Gastroesophageal sphincter (tissue), 4 donors: ENCODE measurements at regions not wholly inside any gene's neighbourhood (a gene's known extent, or its start where the extent isn't known, plus 50 kb on each side); places are given as distances from the start of the nearest gene placed in this dataset.

Source experiments
- ATAC-seq: fragments of 150-250 bp; one replicate; pipeline ENCODE4 v1.9.1; 2016; ENCODE audit warnings: mild to moderate bottlenecking, moderate library complexity
- H3K27ac ChIP-seq, 4 donors: fragments of 200-600 bp; sonication (generic) in 3 of 4; 1 replicate in 3 of 4; 2 replicates in 1 of 4; pipeline ENCODE4 v1.5.1; 2016 to 2019
- H3K27me3 ChIP-seq: fragments of 200-600 bp; sonication (generic); one replicate; pipeline ENCODE4 v1.5.1; 2019
- H3K36me3 ChIP-seq, 2 donors: fragments of 200-600 bp; sonication (generic); one replicate each; pipeline ENCODE4 v1.5.1; 2019; ENCODE audit warnings: control low read depth in 1 of 2
- H3K4me1 ChIP-seq, 3 donors: fragments of 200-600 bp; sonication (generic); 1 replicate in 2 of 3; 2 replicates in 1 of 3; pipeline ENCODE4 v1.5.1; 2016 to 2019; ENCODE audit warnings: control low read depth in 2 of 3
- H3K4me3 ChIP-seq, 2 donors: fragments of 200-600 bp; sonication (generic); one replicate each; pipeline ENCODE4 v1.5.1; 2019; ENCODE audit warnings: mild to moderate bottlenecking in 1 of 2, moderate library complexity in 1 of 2
- H3K9me3 ChIP-seq, 3 donors: fragments of 200-600 bp; sonication (generic); one replicate each; pipeline ENCODE4 v1.5.1; 2017 to 2019; ENCODE audit warnings: control low read depth in 2 of 3
- CTCF ChIP-seq, 4 experiments: fragments of 200-600 bp in 2 of 4; fragments of 450-650 bp in 2 of 4; sonication (generic) in 1 of 4; IDR thresholded peaks; one replicate each; pipeline ENCODE4 v1.5.1; 2017 to 2019; ENCODE audit warnings: antibody characterized with exemption in 4 of 4, mild to moderate bottlenecking in 2 of 4, moderate library complexity in 2 of 4
- EP300 ChIP-seq: sonication (generic); formaldehyde crosslinking; IDR thresholded peaks from one replicate; pipeline ENCODE4 v1.6.1; 2017; ENCODE audit warnings: antibody characterized with exemption, mild to moderate bottlenecking
- POLR2A ChIP-seq, 2 donors: fragments of 450-650 bp; IDR thresholded peaks; one replicate each; pipeline ENCODE4 v1.6.1; 2017; ENCODE audit warnings: antibody characterized with exemption in 2 of 2, mild to moderate bottlenecking in 2 of 2, moderate library complexity in 1 of 2
- POLR2AphosphoS5 ChIP-seq: sonication (generic); formaldehyde crosslinking; IDR thresholded peaks from one replicate; pipeline ENCODE4 v1.6.1; 2017; ENCODE audit warnings: antibody characterized with exemption
- WGBS, 2 donors: methylation state at CpG; one replicate each; pipeline ENCODE4 v1.1.5; 2018; ENCODE audit warnings: low coverage in 1 of 2; 5-methylcytosine and 5-hydroxymethylcytosine counted together

- no peak overlapping the region for H3K27ac ChIP-seq
- no peak for ATAC-seq
- TF ChIP-seq CTCF (IDR thresholded peaks at IDR 0.05): no peak
- TF ChIP-seq EP300: no peak
- no peak for TF ChIP-seq POLR2AphosphoS5
- no peak for TF ChIP-seq POLR2A (IDR thresholded peaks at IDR 0.05)
- H3K4me3 ChIP-seq: no peak overlapping the region
- H3K36me3 ChIP-seq: no peaks in the 10 kb centered on the region
- WGBS, 2 donors: 46 to 66% methylated on average over 2 of the region's 2 CpGs
- no peaks in the 10 kb centered on the region for H3K27me3 ChIP-seq
- H3K9me3 ChIP-seq: no peaks in the 10 kb centered on the region
- H3K4me1 ChIP-seq: no peaks in the 10 kb centered on the region
Observed at GRCh38 chr4:181420950-181421349, 822.3 kb upstream of the TENM3 start.

- no peak for ATAC-seq
- Histone ChIP-seq H3K4me3 (no peak overlapping the region), H3K4me1 (no peaks in the 10 kb centered on the region), H3K9me3 (no peaks in the 10 kb centered on the region), H3K27ac (no peak overlapping the region), H3K36me3 (no peaks in the 10 kb centered on the region), H3K27me3 (no peaks in the 10 kb centered on the region)
- 76% methylated on average over 2 of the region's 2 CpGs; no CpG with 5 or more reads in 1 of the 2 donors for whole genome bisulfite sequencing, 2 donors
- TF ChIP-seq CTCF (IDR thresholded peaks at IDR 0.05) (no peak), POLR2AphosphoS5 (no peak), POLR2A (IDR thresholded peaks at IDR 0.05) (no peak), EP300 (no peak)
Observed at GRCh38 chr4:181424362-181425016, 818.7 kb upstream of the TENM3 start.

GRCh38 chr4:181427076-181427475 is 816.1 kb upstream of the TENM3 start:
- TF ChIP-seq CTCF (IDR thresholded peaks at IDR 0.05) (no peak), POLR2A (IDR thresholded peaks at IDR 0.05) (no peak), POLR2AphosphoS5 (no peak), EP300 (no peak)
- H3K27me3 ChIP-seq: no peaks in the 10 kb centered on the region
- ATAC-seq: no peak
- H3K9me3 ChIP-seq: no peaks in the 10 kb centered on the region
- no peaks in the 10 kb centered on the region for H3K36me3 ChIP-seq
- 39 to 64% methylated on average over 3 of the region's 3 CpGs for WGBS, 2 donors
- H3K4me3 ChIP-seq: no peak overlapping the region
- H3K27ac ChIP-seq: no peak overlapping the region
- no peaks in the 10 kb centered on the region for H3K4me1 ChIP-seq

- no peak for TF ChIP-seq POLR2AphosphoS5
- TF ChIP-seq POLR2A (IDR thresholded peaks at IDR 0.05): no peak
- no peak for TF ChIP-seq CTCF (IDR thresholded peaks at IDR 0.05)
- TF ChIP-seq EP300: no peak
- H3K9me3 ChIP-seq: no peaks in the 10 kb centered on the region
- no peak overlapping the region for H3K27ac ChIP-seq
- no peak for ATAC-seq
- no peaks in the 10 kb centered on the region for H3K4me1 ChIP-seq
- H3K27me3 ChIP-seq: no peaks in the 10 kb centered on the region
- no peaks in the 10 kb centered on the region for H3K36me3 ChIP-seq
- 25% methylated on average over 1 of the region's 1 CpG; no CpG with 5 or more reads in 1 of the 2 donors for WGBS, 2 donors
- H3K4me3 ChIP-seq: no peak overlapping the region
Observed at GRCh38 chr4:181431006-181431405, 812.2 kb upstream of the TENM3 start.

- no peaks in the 10 kb centered on the region for H3K36me3 ChIP-seq
- no peak for TF ChIP-seq CTCF (IDR thresholded peaks at IDR 0.05)
- TF ChIP-seq POLR2A (IDR thresholded peaks at IDR 0.05): no peak
- no peak for TF ChIP-seq POLR2AphosphoS5
- TF ChIP-seq EP300: no peak
- no peak overlapping the region for H3K4me3 ChIP-seq
- H3K27me3 ChIP-seq: no peaks in the 10 kb centered on the region
- H3K9me3 ChIP-seq: no peaks in the 10 kb centered on the region
- no peaks in the 10 kb centered on the region for H3K4me1 ChIP-seq
- 55 to 59% methylated on average over 2 to 3 of the region's 3 CpGs for WGBS, 2 donors
- no peak overlapping the region for H3K27ac ChIP-seq
- ATAC-seq: no peak
Observed at GRCh38 chr4:181431661-181432060, 811.5 kb upstream of the TENM3 start.
